ENCODE measurements at regions not wholly inside any gene's neighbourhood (a gene's known extent, or its start where the extent isn't known, plus 50 kb on each side); places are given as distances from the start of the nearest gene placed in this dataset.

GRCh38 chr11:38176686-38177322, 1578.8 kb upstream of the RAG2 start:
- no peak for TF ChIP-seq POLR2A (IDR thresholded peaks at IDR 0.05)
- no peak for TF ChIP-seq CTCF (IDR thresholded peaks at IDR 0.05)

All from uterus (tissue), 2 donors.